ENCODE measurements at regions not wholly inside any gene's neighbourhood (a gene's known extent, or its start where the extent isn't known, plus 50 kb on each side); places are given as distances from the start of the nearest gene placed in this dataset.

DNA sequence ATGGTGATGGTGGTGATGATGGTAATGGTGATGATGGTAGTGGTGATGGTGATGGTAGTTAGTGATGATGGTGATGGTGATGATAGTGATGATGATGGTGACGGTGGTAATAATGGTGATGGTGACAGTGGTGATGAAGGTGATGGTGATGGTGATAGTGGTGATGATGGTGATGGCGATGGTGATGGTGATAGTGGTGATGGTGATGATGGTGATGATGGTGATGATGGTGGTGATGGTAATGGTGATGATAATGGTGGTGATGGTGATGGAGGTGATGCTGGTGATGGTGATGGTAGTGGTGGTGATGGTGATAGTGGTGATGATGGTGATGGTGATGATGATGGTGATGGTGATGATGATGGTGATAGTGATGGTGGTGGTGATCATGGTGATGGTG, 148.7 kb upstream of the TNRC6C start:
- DNase-seq: no peak

GRCh38 chr17:77810536-77810935, 148.0 kb upstream of the TNRC6C start:
- DNase-seq: no peak

DNA sequence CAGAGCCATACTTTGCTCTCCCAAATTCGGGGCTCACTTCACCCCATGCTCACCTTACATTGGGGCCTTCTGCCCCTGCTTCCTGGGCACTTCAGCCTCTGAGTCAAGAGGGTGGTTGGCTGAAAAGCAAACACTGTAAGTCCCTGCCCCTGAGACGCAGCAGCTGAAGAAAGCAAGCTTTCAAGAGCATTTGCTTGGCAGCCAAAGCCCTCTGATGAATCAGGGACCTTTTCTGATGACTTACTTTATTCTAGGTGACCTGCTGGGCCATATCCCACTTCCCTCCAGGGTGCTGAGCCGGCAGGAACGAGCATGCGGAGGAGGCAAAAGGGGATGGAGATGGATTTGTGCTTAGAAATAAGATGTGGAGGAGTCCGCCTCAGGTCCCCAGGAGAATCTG, 147.0 kb upstream of the TNRC6C start:
- no peak for DNase-seq

DNA sequence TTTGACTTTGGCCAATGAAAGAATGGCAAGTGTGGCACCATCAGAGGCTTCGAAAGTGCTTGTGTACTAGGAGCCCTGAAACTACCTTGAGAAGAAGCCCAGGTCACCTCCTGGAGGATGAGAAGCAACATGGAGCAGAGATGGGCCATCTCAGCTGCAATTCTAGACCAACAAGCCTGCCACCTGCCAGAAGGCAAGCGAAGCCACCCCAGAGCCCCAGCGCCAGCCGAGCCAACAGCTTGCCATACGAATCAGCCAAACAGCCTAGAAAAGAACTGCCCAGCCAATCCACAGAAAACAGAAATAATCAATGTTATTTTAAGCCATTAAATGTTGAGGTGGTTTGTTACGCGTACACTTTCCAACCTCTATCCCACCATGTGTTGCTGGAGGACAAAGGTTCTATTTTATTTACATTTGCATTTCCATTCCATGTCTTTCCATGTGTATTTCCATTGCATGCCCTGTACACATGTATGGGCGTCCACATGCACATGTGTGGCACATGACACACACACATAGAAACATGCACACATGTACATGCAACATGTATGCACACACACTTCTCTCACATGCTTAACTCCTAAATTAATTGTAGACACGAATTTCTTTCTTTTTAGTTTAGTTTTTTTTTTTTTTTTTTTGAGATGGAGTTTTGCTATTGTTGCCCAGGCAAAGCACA, 144.3 kb upstream of the TNRC6C start:
- DNase-seq: no peak

DNA sequence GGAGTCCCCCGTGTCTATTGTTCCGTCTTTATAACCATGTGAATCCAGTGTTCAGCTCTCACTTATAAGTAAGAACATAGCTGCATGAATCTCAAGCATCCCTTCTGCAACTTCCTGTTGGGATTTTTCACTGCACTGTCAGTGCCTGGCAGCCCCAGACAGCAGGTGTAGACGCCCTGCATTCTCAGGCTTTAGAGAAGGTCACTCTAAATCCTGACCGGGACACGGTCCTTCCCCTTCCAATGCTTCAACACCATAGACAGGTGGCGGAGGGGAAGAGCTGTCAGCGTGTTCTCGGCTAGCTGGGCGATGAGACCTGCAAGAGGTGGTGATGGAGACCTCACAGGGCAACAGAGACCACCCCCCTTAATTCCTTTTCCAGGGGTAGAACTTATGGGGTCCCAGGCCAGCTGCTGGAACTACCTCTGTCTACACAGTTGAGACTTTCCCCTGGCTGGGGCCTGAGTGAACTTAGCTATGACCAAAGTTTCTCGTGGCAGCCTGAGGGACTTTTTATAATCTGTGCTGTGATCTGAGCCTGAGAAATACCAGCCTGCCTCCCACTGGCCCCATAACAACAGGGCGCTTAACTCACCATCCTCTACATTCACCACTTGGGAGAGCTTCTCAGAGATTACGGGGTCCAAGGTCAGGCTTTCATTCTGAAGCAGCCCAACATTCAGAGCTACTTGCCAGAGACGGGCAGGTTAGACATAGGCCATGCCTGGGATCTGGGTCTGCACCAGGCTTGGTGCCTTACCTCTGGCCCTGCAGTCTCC, 143.2 kb upstream of the TNRC6C start:
- DNase-seq: no peak

DNA sequence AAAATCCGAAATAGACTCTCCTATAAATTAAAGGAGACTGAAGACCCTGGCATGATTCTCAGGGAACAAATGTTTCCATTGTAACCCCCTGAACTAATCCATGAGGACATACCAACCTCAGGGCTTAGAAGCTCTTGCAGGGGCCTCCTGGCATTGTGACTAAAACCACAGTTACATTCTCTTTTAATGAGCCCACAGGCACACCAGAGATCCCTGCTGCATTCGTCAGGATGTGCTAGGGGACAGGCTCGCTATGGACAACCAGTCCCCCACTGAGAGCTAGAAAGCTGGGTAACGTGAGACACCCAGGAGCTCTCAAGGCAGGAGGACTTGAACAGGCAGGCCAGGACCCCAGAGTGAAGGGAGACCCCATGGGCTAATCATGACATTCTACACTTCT, 140.6 kb upstream of the TNRC6C start:
- DNase-seq: no peak

GRCh38 chr17:77819497-77819896, 139.0 kb upstream of the TNRC6C start:
- DNase-seq: no peak

- no peak for DNase-seq
Measured at GRCh38 chr17:77821114-77821513, 137.4 kb upstream of the TNRC6C start.

DNA sequence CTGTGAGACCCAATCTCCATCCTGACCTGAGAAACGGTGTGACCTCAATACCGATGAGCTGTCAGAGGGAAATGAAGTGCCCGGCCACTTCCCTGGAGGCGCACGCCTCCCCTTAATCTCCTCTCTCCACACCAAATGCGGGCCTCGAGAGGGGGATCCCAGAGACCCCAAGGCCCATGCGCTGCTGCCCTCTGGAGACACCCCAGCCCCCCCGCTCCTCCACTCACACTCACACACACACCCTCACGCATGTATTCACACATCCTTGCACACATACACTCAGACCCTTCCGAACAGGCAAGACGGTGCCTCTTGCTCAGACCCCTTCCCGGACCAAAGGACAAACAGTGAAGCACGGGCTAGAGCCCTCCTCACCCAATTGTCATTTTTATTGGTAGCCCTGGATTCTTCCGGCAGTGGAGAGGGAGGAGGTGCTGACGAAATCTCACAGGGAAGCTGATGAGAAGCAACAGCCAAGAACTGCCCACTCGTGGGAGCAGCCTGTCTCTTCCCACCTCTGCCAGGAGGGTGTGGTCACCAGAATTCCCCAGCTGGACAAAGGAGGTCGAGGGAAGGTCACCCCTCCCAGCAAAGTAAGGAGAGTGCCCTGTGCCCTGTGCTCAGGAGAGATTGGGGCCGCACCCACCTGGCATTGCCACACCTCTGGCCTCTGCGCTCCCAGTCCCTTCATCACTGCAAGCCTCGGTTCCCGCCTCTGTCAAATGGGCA, 136.0 kb upstream of the TNRC6C start:
- DNase-seq: no peak

DNA sequence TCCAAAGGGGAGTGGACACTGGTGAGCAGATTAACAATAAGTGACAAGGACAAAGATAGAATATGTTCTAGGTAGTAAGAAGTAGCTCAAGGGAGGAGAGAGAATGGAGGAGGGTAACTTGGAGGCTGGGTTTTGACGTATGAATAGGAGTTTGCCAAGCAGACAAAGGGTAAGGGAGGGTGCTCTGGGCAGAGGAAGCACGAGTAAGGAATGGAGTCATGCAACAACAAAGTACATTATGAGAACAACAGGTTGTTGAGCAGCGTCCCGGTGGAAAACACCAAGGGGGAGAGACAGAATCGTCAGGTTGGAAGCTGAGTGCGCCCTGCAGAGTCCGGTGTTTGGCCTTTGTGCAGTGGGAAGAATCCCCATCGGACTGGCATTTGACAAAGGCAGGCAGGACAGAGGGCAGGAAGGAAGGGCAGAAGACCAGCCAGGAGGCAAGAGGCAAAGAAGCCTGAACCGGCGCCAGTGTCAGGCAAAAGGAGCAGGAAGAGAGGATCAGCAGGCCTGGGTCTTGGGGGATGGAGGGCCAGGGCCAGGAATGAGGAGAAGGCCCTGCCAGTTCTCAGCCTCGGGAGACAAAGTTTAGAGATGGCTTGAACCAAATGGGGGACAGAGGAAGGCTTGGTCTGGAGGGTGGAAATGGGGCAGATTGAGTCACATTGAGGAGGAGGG, 134.3 kb upstream of the TNRC6C start:
- DNase-seq: no peak

DNA sequence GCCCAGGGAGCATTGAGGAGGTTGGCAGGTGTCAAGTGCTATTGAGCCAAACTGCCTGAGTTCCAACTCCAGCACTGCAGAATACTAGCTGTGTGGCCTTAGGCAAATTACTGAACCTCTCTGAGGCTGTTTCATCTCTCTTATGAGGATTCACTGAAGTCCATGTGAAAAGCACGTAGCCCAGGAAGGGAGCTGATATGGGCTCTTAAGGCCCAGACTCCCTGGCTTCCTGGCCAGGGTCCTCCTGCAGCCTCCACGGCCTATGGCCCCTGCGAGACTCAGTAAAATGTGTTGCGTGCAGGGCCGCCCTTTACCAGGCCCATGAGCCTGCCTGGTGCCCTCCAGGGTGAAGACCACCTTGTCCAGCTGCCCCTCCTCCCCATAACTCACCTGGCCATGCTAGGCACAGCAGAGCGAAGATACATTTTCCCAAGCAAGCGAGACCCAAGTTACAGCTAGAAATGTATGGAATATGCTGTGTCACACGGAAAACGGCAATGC, 133.7 kb upstream of the TNRC6C start:
- DNase-seq: no peak

DNA sequence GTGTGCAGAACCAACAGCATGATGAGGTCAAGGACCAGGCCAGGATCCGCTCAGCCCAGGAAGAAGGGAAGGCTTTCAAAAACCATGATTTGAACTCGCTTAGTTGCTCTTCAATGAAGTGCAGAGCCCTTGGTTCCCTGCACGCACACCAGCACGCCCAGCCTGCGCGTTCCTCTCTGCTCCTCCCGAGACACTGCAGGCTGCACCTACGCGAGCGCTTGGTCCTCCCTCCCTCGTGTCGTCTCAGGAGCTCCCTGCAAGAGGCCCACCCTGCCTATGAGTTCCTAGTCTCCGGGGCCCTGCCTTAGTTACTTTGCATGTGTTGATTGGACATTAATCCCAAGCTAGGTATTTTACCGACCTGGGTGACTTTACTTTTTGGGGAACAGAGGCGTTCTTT, 132.9 kb upstream of the TNRC6C start:
- no peak for DNase-seq

GRCh38 chr17:77826132-77826873, 132.2 kb upstream of the TNRC6C start:
- DNase-seq: no peak

DNA sequence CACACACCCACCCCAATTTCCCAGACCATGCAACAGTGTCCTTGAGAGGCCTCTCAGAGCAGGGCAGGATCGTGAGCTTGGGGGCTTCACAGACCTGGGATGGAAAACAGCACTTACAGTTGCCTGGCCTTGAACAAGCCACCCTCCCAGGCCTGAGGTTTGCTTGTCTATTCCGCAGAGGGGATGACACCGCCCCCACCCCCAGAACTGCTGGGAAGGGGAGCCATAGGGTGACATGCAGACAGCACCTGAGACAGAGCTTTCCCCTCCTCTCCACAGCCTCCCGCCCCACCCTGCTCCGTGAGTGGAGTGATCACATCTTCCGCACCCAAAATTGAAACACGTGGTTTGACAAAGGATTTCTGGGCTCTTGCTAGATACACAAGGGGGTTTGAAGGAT, 131.5 kb upstream of the TNRC6C start:
- DNase-seq: no peak

- DNase-seq: no peak
Measured at GRCh38 chr17:77827511-77827910, 131.0 kb upstream of the TNRC6C start.

- no peak for DNase-seq
Measured at GRCh38 chr17:77828749-77829539, 129.6 kb upstream of the TNRC6C start.

GRCh38 chr17:77829843-77830799, 128.4 kb upstream of the TNRC6C start:
- DNase-seq: no peak

DNA sequence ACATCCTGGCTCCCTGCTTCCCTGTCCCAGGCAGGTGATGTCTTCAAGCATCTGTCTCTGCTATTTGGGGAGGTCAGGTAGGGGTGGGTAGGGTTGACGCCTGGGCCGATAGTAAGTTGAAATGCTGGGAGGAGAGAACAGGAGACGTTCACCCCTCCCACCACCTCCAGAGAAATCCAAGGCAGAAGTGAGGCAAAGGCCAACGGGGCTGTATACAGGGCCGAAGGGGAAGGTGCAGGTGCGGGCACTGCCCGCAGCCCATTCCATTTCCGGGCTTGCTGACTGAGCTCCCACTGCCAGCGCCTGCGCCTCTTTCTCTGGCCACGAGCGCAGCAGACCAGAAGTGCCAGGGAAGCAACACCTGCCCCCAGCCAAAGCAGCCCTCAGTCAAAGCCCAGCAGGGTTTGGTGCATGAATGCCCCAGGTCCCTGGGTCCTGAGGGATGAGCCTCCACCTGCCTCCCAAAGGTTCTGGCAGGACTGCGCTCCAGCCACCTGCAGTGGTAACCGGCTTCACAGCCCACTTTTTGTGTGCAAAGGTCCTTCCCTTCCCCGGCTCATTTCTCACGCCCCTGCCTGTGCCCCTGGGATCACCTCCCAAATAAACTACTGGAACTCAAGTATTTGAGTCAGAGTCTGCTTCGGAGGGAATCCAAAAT, 127.6 kb upstream of the TNRC6C start:
- no peak for DNase-seq

DNA sequence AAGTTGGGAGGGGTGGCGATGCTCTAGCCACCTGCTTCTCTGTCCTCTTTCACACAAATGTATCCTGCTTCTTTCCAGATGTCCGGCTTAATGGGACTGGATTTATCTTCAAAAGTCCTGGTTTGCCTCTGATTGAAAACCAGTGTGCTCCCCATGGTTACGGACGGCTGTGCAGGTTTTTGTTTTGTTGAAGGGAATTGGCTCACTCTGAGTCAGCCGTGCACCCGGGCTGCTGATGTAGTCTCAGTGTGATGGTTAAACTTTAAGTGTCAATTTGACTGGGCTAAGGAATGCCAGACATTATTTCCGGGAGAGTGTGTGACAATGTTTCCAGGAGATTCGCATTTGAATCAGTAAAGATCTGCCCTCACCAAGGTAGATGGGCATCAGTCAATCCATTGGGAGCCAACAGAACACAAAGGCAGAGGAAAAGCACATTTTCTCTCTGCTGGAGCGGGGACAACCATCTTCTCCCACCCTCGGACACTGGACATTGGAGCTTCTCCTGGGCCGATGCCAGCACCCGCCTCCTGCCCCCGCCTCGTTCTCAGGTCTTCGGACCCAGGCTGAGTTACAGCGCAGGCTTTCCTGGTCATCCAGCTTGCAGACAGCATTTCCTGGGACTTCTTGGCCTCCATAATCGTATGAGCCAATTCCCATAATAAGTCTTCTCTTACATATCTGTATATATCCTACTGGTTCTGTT, 126.9 kb upstream of the TNRC6C start:
- no peak for DNase-seq
